ENCODE measurements at regions not wholly inside any gene's neighbourhood (a gene's known extent, or its start where the extent isn't known, plus 50 kb on each side); places are given as distances from the start of the nearest gene placed in this dataset.
"Not testable (repeated sequence)": the region's sequence is repeated elsewhere in the genome, so short reads cannot be mapped to it uniquely, and the experiment has no call there.

GRCh38 chr22:49702068-49702397, 125.6 kb downstream of the BRD1 start:
- H3K36me3 ChIP-seq (ENCODE audit: control insufficient read depth, insufficient read depth, low read length) = no peaks in the 10 kb centered on the region
- DNase-seq (ENCODE audit: low read depth) = no peak
- no peak for TF ChIP-seq CTCF (IDR thresholded peaks at IDR 0.05; ENCODE audit: insufficient read depth, low read length, severe bottlenecking)
- H3K27me3 ChIP-seq (ENCODE audit: control insufficient read depth, insufficient read depth, low read length) = no peaks in the 10 kb centered on the region
- H3K4me3 ChIP-seq (ENCODE audit: low read depth, low read length) = no peak overlapping the region
- no peak for FAIRE-seq

GRCh38 chr22:49701380-49702067, 126.1 kb downstream of the BRD1 start:
- no peak for FAIRE-seq
- no peaks in the 10 kb centered on the region for H3K36me3 ChIP-seq (ENCODE audit: control insufficient read depth, insufficient read depth, low read length)
- H3K4me3 ChIP-seq (ENCODE audit: low read depth, low read length) = no peak overlapping the region
- no peak for DNase-seq (ENCODE audit: low read depth)
- TF ChIP-seq CTCF (IDR thresholded peaks at IDR 0.05; ENCODE audit: insufficient read depth, low read length, severe bottlenecking) = peak; percentile 17
- no peaks in the 10 kb centered on the region for H3K27me3 ChIP-seq (ENCODE audit: control insufficient read depth, insufficient read depth, low read length)

- DNase-seq (ENCODE audit: low read depth) (no peak), FAIRE-seq (no peak)
- Histone ChIP-seq H3K36me3 (ENCODE audit: control insufficient read depth, insufficient read depth, low read length) (no peaks in the 10 kb centered on the region), H3K4me3 (ENCODE audit: low read depth, low read length) (no peak overlapping the region), H3K27me3 (ENCODE audit: control insufficient read depth, insufficient read depth, low read length) (no peaks in the 10 kb centered on the region)
- TF ChIP-seq CTCF (IDR thresholded peaks at IDR 0.05; ENCODE audit: insufficient read depth, low read length, severe bottlenecking) = no peak
These were observed 127.7 kb downstream of the BRD1 start for GRCh38 chr22:49699928-49700498.

GRCh38 chr22:49699476-49699875, 128.2 kb downstream of the BRD1 start:
- Histone ChIP-seq H3K36me3 (ENCODE audit: control insufficient read depth, insufficient read depth, low read length) (no peaks in the 10 kb centered on the region), H3K27me3 (ENCODE audit: control insufficient read depth, insufficient read depth, low read length) (no peaks in the 10 kb centered on the region), H3K4me3 (ENCODE audit: low read depth, low read length) (no peak overlapping the region)
- DNase-seq (ENCODE audit: low read depth) (no peak), FAIRE-seq (no peak)
- no peak for TF ChIP-seq CTCF (IDR thresholded peaks at IDR 0.05; ENCODE audit: insufficient read depth, low read length, severe bottlenecking)

GRCh38 chr22:49698616-49699015, 129.1 kb downstream of the BRD1 start:
- H3K27me3 ChIP-seq (ENCODE audit: control insufficient read depth, insufficient read depth, low read length); FAIRE-seq; H3K4me3 ChIP-seq (ENCODE audit: low read depth, low read length); H3K36me3 ChIP-seq (ENCODE audit: control insufficient read depth, insufficient read depth, low read length); DNase-seq (ENCODE audit: low read depth): not testable (repeated sequence)

GRCh38 chr22:49697047-49697446, 130.6 kb downstream of the BRD1 start:
- Histone ChIP-seq H3K27me3 (ENCODE audit: control insufficient read depth, insufficient read depth, low read length) (no peaks in the 10 kb centered on the region), H3K4me3 (ENCODE audit: low read depth, low read length) (no peak overlapping the region), H3K36me3 (ENCODE audit: control insufficient read depth, insufficient read depth, low read length) (no peaks in the 10 kb centered on the region)
- DNase-seq (ENCODE audit: low read depth) (no peak), FAIRE-seq (no peak)
- no peak for TF ChIP-seq CTCF (IDR thresholded peaks at IDR 0.05; ENCODE audit: insufficient read depth, low read length, severe bottlenecking)

All from bronchial epithelial cell (primary cell).